Testis (tissue), 2 donors: ENCODE measurements at regions not wholly inside any gene's neighbourhood (a gene's known extent, or its start where the extent isn't known, plus 50 kb on each side); places are given as distances from the start of the nearest gene placed in this dataset.

Source experiments
- DNase-seq: peaks from one replicate; pipeline ENCODE4 v3.0.0-alpha.2; 2019
- H3K27ac ChIP-seq, 2 donors: fragments of 200-600 bp; sonication (generic); one replicate each; pipeline ENCODE4 v1.5.1; 2019
- H3K27me3 ChIP-seq: fragments of 200-600 bp; sonication (generic); one replicate; pipeline ENCODE4 v1.5.1; 2019
- H3K36me3 ChIP-seq: fragments of 200-600 bp; sonication (generic); one replicate; pipeline ENCODE4 v1.5.1; 2017; ENCODE audit warnings: low read depth; ENCODE audit errors: missing control alignments
- H3K4me1 ChIP-seq: fragments of 200-600 bp; sonication (generic); one replicate; pipeline ENCODE4 v1.5.1; 2019
- H3K4me3 ChIP-seq, 2 donors: fragments of 200-600 bp; sonication (generic); one replicate each; pipeline ENCODE4 v1.5.1; 2017 to 2019
- H3K9me3 ChIP-seq: fragments of 200-600 bp; sonication (generic); one replicate; pipeline ENCODE4 v1.5.1; 2017
- POLR2A ChIP-seq: fragments of 450-650 bp; IDR thresholded peaks from one replicate; pipeline ENCODE4 v1.6.1; 2017; ENCODE audit warnings: antibody characterized with exemption, mild to moderate bottlenecking, moderate library complexity
- WGBS, 2 donors: methylation state at CpG; one replicate each; pipeline ENCODE4 v1.1.5; 2018; 5-methylcytosine and 5-hydroxymethylcytosine counted together
- intact Hi-C: fragments of 100-400 bp; cut with DNase I; formaldehyde crosslinking; loops from one replicate; pipeline ENCODE4 v1.15.1; 2023; ENCODE audit warnings: low total_unique reads
- TF ChIP-seq, protein P1 (sequence below), 3 experiments: fragments of 450-650 bp in 2 of 3; fragments of 200-600 bp in 1 of 3; sonication (generic) in 1 of 3; IDR thresholded peaks; one replicate each; pipeline ENCODE4 v1.5.1; 2016 to 2019; ENCODE audit warnings: antibody characterized with exemption in 3 of 3, mild to moderate bottlenecking in 2 of 3, moderate library complexity in 1 of 3

DNA sequence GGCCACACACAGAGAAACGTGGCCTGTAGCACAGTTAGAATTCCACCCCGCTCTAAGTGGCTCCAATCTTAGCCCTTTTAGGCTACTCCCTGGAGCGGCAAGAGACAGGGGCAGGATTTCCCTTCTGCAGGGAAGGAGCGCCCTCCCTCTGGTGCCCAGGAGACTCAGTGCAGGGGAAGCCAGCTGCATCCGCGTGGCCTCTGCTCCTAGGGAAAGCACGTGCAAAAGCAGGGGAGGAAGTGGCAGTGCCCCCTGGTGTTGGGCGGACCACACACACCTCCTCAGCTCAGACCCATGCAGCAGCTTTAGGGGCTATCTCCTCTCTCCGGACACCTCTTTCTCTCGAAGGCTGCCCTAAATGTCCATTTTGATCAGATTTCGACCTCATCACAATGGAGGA is 50.0 kb downstream of the SPRING1 start:
- H3K4me1 ChIP-seq = no peaks in the 10 kb centered on the region
- 60 to 75% methylated on average over 10 to 11 of the region's 11 CpGs for WGBS, 2 donors
- no peak for TF ChIP-seq POLR2A
- TF ChIP-seq, protein P1, sequence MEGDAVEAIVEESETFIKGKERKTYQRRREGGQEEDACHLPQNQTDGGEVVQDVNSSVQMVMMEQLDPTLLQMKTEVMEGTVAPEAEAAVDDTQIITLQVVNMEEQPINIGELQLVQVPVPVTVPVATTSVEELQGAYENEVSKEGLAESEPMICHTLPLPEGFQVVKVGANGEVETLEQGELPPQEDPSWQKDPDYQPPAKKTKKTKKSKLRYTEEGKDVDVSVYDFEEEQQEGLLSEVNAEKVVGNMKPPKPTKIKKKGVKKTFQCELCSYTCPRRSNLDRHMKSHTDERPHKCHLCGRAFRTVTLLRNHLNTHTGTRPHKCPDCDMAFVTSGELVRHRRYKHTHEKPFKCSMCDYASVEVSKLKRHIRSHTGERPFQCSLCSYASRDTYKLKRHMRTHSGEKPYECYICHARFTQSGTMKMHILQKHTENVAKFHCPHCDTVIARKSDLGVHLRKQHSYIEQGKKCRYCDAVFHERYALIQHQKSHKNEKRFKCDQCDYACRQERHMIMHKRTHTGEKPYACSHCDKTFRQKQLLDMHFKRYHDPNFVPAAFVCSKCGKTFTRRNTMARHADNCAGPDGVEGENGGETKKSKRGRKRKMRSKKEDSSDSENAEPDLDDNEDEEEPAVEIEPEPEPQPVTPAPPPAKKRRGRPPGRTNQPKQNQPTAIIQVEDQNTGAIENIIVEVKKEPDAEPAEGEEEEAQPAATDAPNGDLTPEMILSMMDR (IDR thresholded peaks at IDR 0.05) = peak; percentile 37 to 40 (median 38)
- H3K9me3 ChIP-seq = no peaks in the 10 kb centered on the region
- intact Hi-C loops = no loop called here
- H3K36me3 ChIP-seq = no peaks in the 10 kb centered on the region
- no peak overlapping the region for H3K4me3 ChIP-seq
- peak; percentile 59 for DNase-seq
- H3K27me3 ChIP-seq = no peaks in the 10 kb centered on the region
- H3K27ac ChIP-seq = no peak overlapping the region

DNA sequence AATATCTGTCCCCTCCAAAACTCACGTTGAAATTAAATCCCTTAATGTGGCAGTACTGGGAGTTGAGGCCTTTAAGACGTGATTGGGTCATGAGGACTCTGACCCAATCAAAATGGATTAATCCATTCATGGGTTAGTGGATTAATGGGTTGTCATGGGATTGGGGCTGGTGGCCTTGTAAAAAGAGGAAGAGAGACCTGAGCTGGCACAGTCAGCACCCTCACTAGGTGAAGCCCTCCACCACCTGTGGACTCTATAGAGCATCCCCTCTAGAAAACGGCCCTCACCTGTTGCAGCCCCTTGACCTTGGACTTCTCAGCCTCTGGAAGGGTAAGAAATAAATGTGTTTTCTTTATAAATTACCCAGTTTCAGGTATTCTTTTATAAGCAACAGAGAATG is 53.0 kb downstream of the SPRING1 start:
- TF ChIP-seq, protein P1 (IDR thresholded peaks at IDR 0.05) = no peak
- WGBS, 2 donors = 82 to 87% methylated on average over 3 of the region's 3 CpGs
- Histone ChIP-seq H3K4me1 (no peaks in the 10 kb centered on the region), H3K4me3 (no peak overlapping the region), H3K36me3 (no peaks in the 10 kb centered on the region), H3K27ac (no peak overlapping the region), H3K9me3 (no peaks in the 10 kb centered on the region), H3K27me3 (no peaks in the 10 kb centered on the region)
- no peak for DNase-seq
- intact Hi-C loops = no loop called here

DNA sequence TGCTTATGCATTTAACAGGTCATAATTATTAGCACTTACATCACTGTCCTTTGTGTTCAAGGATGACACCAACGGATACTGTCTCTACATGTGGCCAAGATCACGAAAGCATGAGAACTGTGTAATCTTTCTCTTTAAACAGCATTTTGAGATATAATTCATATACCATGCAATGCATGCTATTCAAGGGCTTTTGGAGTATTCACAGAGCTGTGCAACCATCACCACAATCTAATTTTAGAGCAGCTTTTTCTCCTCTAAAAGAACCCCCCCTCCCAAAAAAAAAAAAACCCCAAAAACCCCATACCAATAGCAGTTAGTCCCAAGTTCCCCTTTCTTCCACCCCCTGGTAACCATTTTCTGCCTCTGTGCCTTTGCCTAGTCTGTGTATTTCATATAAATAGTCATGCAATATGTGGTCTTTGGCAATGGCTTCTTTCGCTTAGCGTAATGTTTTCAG is 60.6 kb downstream of the SPRING1 start:
- TF ChIP-seq POLR2A = no peak
- TF ChIP-seq, protein P1 (IDR thresholded peaks at IDR 0.05) = no peak
- DNase-seq = no peak
- Histone ChIP-seq H3K27ac (no peak overlapping the region), H3K36me3 (no peaks in the 10 kb centered on the region), H3K27me3 (no peaks in the 10 kb centered on the region), H3K9me3 (no peaks in the 10 kb centered on the region), H3K4me3 (no peak overlapping the region), H3K4me1 (no peaks in the 10 kb centered on the region)
- intact Hi-C loops = no loop called here
- WGBS, 2 donors = 67 to 79% methylated on average over 4 of the region's 4 CpGs

DNA sequence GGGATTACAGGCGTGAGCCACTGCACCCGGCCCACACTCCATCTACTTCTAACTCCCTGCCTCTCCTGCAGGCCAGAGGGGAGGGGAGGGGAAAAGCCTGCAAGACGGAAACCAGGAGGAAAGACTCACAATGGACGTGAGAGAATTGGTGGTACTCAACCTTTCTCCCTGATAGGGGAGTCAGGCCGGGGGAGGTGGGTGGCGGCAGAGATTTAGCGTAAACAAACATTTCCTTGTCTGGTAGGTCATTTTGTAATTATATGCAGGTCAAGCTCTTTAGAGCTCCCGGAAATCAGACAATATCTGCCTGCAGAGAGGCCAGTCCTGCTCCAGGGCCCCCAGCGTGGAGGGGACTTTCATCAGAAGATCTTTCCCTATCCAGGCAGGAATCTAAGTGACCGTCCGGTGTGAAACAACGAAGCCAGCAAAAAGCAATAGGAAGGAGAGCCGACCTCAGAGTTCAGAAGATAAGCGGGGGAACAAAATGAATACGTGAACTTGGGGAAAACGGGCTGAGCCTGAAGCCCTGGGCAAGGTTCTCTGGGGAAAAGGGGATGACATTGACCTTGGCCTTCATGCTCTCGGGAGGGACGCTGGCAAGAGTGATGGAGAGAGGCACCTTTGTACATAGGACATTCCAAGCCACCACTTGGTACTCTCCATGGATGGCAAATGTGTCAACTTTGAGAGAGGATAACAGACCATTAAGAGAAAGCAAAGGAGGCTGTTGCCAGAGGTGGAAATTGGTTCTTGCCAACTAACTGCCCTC is 62.3 kb downstream of the SPRING1 start:
- no peak overlapping the region for H3K4me3 ChIP-seq
- 81 to 89% methylated on average over 18 of the region's 18 CpGs for WGBS, 2 donors
- TF ChIP-seq, protein P1 (IDR thresholded peaks at IDR 0.05) = no peak
- TF ChIP-seq POLR2A = no peak
- intact Hi-C loops = no loop called here
- no peaks in the 10 kb centered on the region for H3K27me3 ChIP-seq
- H3K27ac ChIP-seq = no peak overlapping the region
- H3K9me3 ChIP-seq = no peaks in the 10 kb centered on the region
- no peak for DNase-seq
- H3K36me3 ChIP-seq = no peaks in the 10 kb centered on the region
- no peaks in the 10 kb centered on the region for H3K4me1 ChIP-seq

DNA sequence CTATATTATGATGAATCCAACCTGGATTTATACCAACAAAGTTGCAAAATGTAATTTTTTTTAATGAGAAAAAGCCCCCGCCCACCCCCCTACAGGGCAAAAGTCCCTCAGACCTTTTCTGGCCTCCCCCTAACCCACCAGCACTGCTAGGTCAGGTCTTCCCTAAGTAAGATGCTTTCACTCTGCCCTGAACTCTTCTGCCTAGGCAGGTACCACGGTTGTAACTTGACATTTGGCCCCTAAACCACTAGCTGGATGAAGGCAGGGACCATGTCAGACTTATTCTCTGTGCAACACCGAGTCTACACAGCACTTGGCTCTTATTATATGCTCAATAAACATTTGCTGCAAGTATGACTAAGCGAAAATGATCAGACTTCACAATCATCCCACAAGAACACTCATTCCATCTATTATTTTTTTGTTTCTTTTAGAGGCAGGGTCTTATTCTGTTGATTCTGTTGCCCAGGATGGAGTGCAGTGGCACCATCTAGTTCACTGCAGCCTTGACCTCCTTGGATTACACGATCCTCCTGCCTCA is 63.2 kb downstream of the SPRING1 start:
- no peak for TF ChIP-seq POLR2A
- TF ChIP-seq, protein P1 (IDR thresholded peaks at IDR 0.05) = no peak

More for the DNA sequence above, 63.2 kb downstream of the SPRING1 start:
- Histone ChIP-seq H3K36me3 (no peaks in the 10 kb centered on the region), H3K4me3 (no peak overlapping the region), H3K9me3 (no peaks in the 10 kb centered on the region), H3K27me3 (no peaks in the 10 kb centered on the region), H3K4me1 (no peaks in the 10 kb centered on the region), H3K27ac (no peak overlapping the region)
- DNase-seq = no peak
- intact Hi-C loops = no loop called here
- 86 to 94% methylated on average over 5 of the region's 5 CpGs for WGBS, 2 donors
